Breast epithelium (tissue), 4 donors: ENCODE measurements at regions not wholly inside any gene's neighbourhood (a gene's known extent, or its start where the extent isn't known, plus 50 kb on each side); places are given as distances from the start of the nearest gene placed in this dataset.

ENCODE experiments used
- DNase-seq, 2 donors: peaks; one replicate each; pipeline ENCODE4 v3.0.0-alpha.2; 2019; ENCODE audit warnings: low spot score in 2 of 2
- H3K27ac ChIP-seq, 2 donors: fragments of 200-600 bp; sonication (generic) in 1 of 2; one replicate each; pipeline ENCODE4 v1.5.1; 2016 to 2019; ENCODE audit warnings: mild to moderate bottlenecking in 1 of 2
- H3K27me3 ChIP-seq, 2 donors: fragments of 200-600 bp; sonication (generic) in 1 of 2; one replicate each; pipeline versions ENCODE4 v1.5.1 to v1.6.0; 2017 to 2019; ENCODE audit warnings: control low read depth in 1 of 2, mild to moderate bottlenecking in 1 of 2
- H3K36me3 ChIP-seq: fragments of 200-600 bp; one replicate; pipeline ENCODE4 v1.5.1; 2019
- H3K4me1 ChIP-seq, 2 donors: fragments of 200-600 bp; sonication (generic); one replicate each; pipeline ENCODE4 v1.5.1; 2016 to 2019; ENCODE audit warnings: control low read depth in 1 of 2
- H3K4me3 ChIP-seq, 3 donors: fragments of 200-600 bp; sonication (generic); 1 replicate in 2 of 3; 2 replicates in 1 of 3; pipeline ENCODE4 v1.5.1; 2016 to 2019; ENCODE audit warnings: mild to moderate bottlenecking in 3 of 3, moderate library complexity in 2 of 3
- H3K9me3 ChIP-seq, 2 donors: fragments of 200-600 bp; sonication (generic) in 1 of 2; one replicate each; pipeline ENCODE4 v1.5.1; 2016 to 2019; ENCODE audit warnings: control low read depth in 1 of 2
- CTCF ChIP-seq, 3 donors: fragments of 450-650 bp; IDR thresholded peaks; one replicate each; pipeline ENCODE4 v1.5.1; 2016 to 2017; ENCODE audit warnings: antibody characterized with exemption in 3 of 3, mild to moderate bottlenecking in 3 of 3, moderate library complexity in 3 of 3
- POLR2A ChIP-seq: fragments of 450-650 bp; IDR thresholded peaks from one replicate; pipeline ENCODE4 v1.6.1; 2016; ENCODE audit warnings: antibody characterized with exemption, mild to moderate bottlenecking, moderate library complexity
- POLR2AphosphoS5 ChIP-seq, 3 donors: sonication (generic); formaldehyde crosslinking; IDR thresholded peaks; one replicate each; pipeline ENCODE4 v1.6.1; 2017; ENCODE audit warnings: antibody characterized with exemption in 3 of 3
- intact Hi-C: fragments of 100-400 bp; cut with DNase I; formaldehyde crosslinking; loops from one replicate; pipeline ENCODE4 v1.15.1; 2023; ENCODE audit warnings: low total_unique reads

GRCh38 chr6:12235341-12235740 is 54.8 kb upstream of the EDN1 start:
- Histone ChIP-seq H3K27me3 (no peaks in the 10 kb centered on the region), H3K4me1 (no peaks in the 10 kb centered on the region), H3K9me3 (no peaks in the 10 kb centered on the region), H3K36me3 (no peaks in the 10 kb centered on the region), H3K27ac (no peak overlapping the region), H3K4me3 (no peak overlapping the region)
- TF ChIP-seq CTCF (IDR thresholded peaks at IDR 0.05): no peak
- no peak for TF ChIP-seq POLR2A
- no peak for TF ChIP-seq POLR2AphosphoS5 (IDR thresholded peaks at IDR 0.05)
- intact Hi-C loops: no loop called here
- no peak for DNase-seq

- intact Hi-C loops: no loop called here
- TF ChIP-seq POLR2A: no peak
- TF ChIP-seq POLR2AphosphoS5 (IDR thresholded peaks at IDR 0.05): no peak
- no peak for TF ChIP-seq CTCF (IDR thresholded peaks at IDR 0.05)
These were observed 51.9 kb upstream of the EDN1 start for GRCh38 chr6:12238219-12238618.

More at GRCh38 chr6:12238219-12238618, 51.9 kb upstream of the EDN1 start:
- no peaks in the 10 kb centered on the region for H3K4me1 ChIP-seq
- H3K27me3 ChIP-seq: no peaks in the 10 kb centered on the region
- no peak overlapping the region for H3K27ac ChIP-seq
- H3K36me3 ChIP-seq: no peaks in the 10 kb centered on the region
- DNase-seq: no peak
- no peaks in the 10 kb centered on the region for H3K9me3 ChIP-seq
- no peak overlapping the region for H3K4me3 ChIP-seq
